Endodermal cell (in vitro differentiated cells): ENCODE measurements at regions not wholly inside any gene's neighbourhood (a gene's known extent, or its start where the extent isn't known, plus 50 kb on each side); places are given as distances from the start of the nearest gene placed in this dataset.

ENCODE experiments used
- DNase-seq: peaks from one replicate; pipeline ENCODE4 v3.0.0-alpha.2; 2017
- H3K27ac ChIP-seq: 2 replicates; pipeline ENCODE4 v1.5.1; 2013; ENCODE audit warnings: mild to moderate bottlenecking, low read depth, low read length, moderate library complexity
- H3K27me3 ChIP-seq: 2 replicates; pipeline ENCODE4 v1.6.1; 2013; ENCODE audit warnings: mild to moderate bottlenecking, low read length, moderate library complexity; ENCODE audit not compliant: insufficient read depth, control insufficient read depth, poor library complexity, severe bottlenecking
- H3K36me3 ChIP-seq: 2 replicates; pipeline ENCODE4 v1.7.0; 2013; ENCODE audit warnings: mild to moderate bottlenecking, low read length, moderate library complexity; ENCODE audit not compliant: control insufficient read depth, insufficient read depth
- H3K4me1 ChIP-seq: one replicate; pipeline ENCODE4 v1.7.0; 2013; ENCODE audit warnings: low read length; ENCODE audit not compliant: control insufficient read depth, insufficient read depth
- H3K4me3 ChIP-seq: 2 replicates; pipeline ENCODE4 v1.5.1; 2013; ENCODE audit warnings: mild to moderate bottlenecking, low read length, moderate library complexity
- H3K9ac ChIP-seq: 2 replicates; pipeline ENCODE4 v1.6.1; 2013; ENCODE audit warnings: mild to moderate bottlenecking, low read length, moderate library complexity; ENCODE audit not compliant: poor library complexity, severe bottlenecking; ENCODE audit errors: extremely low read depth
- H3K9me3 ChIP-seq: 2 replicates; pipeline ENCODE4 v1.6.1; 2013; ENCODE audit warnings: mild to moderate bottlenecking, low read length, moderate library complexity; ENCODE audit not compliant: control insufficient read depth
- H3K27ac Mint-ChIP-seq: 2 replicates; pipeline ENCODE4 v1.8.0; 2020; ENCODE audit warnings: mixed read lengths
- H3K27me3 Mint-ChIP-seq: 2 replicates; pipeline ENCODE4 v1.8.0; 2021; ENCODE audit warnings: mild to moderate bottlenecking, mixed read lengths; ENCODE audit not compliant: insufficient read depth
- H3K36me3 Mint-ChIP-seq: 2 replicates; pipeline ENCODE4 v1.8.0; 2020; ENCODE audit warnings: low read depth, mixed read lengths
- H3K4me1 Mint-ChIP-seq: 2 replicates; pipeline ENCODE4 v1.8.0; 2020; ENCODE audit warnings: mixed read lengths
- H3K4me3 Mint-ChIP-seq: 2 replicates; pipeline ENCODE4 v1.8.0; 2020; ENCODE audit warnings: mild to moderate bottlenecking, moderate library complexity, mixed read lengths
- H3K9me3 Mint-ChIP-seq: 2 replicates; pipeline ENCODE4 v1.8.0; 2020; ENCODE audit warnings: mild to moderate bottlenecking, mixed read lengths
- WGBS, 2 experiments: methylation state at CpG; one replicate each; pipeline versions ENCODE4 v1.1.5 to v1.1.7; 2013; ENCODE audit warnings: missing lambda C conversion rate in 2 of 2, mixed read lengths in 1 of 2; ENCODE audit not compliant: insufficient coverage in 1 of 2, insufficient read length in 1 of 2; 5-methylcytosine and 5-hydroxymethylcytosine counted together
- TF ChIP-seq, protein P1 (sequence below): fragments of 200-600 bp; sonication (generic); conservative IDR thresholded peaks from 2 replicates; pipeline ENCODE4 v1.5.0; 2021; ENCODE audit warnings: antibody characterized with exemption, mild to moderate bottlenecking

DNA sequence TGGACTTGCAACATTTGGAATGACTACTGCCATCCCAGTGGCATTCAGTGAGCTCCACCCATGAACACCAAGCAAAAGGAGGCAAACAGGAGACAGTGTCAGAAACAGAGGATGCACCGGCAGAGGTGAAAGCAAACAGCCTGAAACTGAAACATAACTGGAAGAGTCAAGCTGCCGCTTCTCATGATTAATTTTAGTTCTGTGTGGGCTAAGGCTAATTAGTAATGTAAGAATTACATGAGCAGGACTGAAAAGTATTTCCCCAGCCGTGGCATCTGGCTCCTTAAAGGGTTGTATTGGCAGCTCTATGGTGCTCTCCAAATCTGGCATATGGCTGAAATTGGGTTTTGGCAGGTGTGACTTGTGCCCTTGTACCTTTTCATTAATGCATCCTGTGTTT is 1108.1 kb downstream of the TSN start:
- no peak overlapping the region for H3K4me3 Mint-ChIP-seq
- no peak for DNase-seq
- H3K36me3 ChIP-seq = no peaks in the 10 kb centered on the region
- no peak overlapping the region for H3K27ac ChIP-seq
- 94 to 100% methylated on average over 2 to 3 of the region's 3 CpGs for WGBS, 2 experiments
- H3K9me3 ChIP-seq = no peaks in the 10 kb centered on the region
- no peak overlapping the region for H3K4me3 ChIP-seq
- H3K4me1 ChIP-seq = no peaks in the 10 kb centered on the region
- no peaks in the 10 kb centered on the region for H3K27me3 ChIP-seq
- H3K9ac ChIP-seq = no peak overlapping the region
- no peaks in the 10 kb centered on the region for H3K27me3 Mint-ChIP-seq
- H3K4me1 Mint-ChIP-seq = peaks cover 8% of the 10 kb centered on the region
- H3K36me3 Mint-ChIP-seq = no peaks in the 10 kb centered on the region
- no peaks in the 10 kb centered on the region for H3K9me3 Mint-ChIP-seq
- TF ChIP-seq, protein P1, sequence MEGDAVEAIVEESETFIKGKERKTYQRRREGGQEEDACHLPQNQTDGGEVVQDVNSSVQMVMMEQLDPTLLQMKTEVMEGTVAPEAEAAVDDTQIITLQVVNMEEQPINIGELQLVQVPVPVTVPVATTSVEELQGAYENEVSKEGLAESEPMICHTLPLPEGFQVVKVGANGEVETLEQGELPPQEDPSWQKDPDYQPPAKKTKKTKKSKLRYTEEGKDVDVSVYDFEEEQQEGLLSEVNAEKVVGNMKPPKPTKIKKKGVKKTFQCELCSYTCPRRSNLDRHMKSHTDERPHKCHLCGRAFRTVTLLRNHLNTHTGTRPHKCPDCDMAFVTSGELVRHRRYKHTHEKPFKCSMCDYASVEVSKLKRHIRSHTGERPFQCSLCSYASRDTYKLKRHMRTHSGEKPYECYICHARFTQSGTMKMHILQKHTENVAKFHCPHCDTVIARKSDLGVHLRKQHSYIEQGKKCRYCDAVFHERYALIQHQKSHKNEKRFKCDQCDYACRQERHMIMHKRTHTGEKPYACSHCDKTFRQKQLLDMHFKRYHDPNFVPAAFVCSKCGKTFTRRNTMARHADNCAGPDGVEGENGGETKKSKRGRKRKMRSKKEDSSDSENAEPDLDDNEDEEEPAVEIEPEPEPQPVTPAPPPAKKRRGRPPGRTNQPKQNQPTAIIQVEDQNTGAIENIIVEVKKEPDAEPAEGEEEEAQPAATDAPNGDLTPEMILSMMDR = no peak
- H3K27ac Mint-ChIP-seq = no peak overlapping the region

DNA sequence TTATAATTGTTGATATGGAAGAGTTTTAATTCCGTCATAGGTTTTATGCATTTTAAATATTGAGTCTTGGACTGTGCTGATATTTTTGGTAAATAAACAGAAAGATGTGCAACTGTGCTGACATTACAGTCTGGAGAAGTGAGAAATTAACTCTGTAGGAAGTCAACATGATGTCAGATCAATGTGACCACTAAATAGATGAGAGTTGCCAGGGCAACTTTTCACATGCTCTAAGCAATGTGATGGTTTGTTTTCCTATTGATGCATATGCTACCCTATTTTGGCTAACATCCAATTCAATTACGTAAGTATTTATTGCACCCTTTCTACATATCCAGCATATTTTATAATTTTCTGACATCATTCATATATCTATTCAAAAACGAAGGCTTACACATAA is 1109.3 kb downstream of the TSN start:
- H3K4me3 ChIP-seq = no peak overlapping the region
- no peaks in the 10 kb centered on the region for H3K9me3 Mint-ChIP-seq
- no peaks in the 10 kb centered on the region for H3K4me1 ChIP-seq
- no peaks in the 10 kb centered on the region for H3K9me3 ChIP-seq
- 80 to 93% methylated on average over 3 of the region's 3 CpGs for WGBS, 2 experiments
- DNase-seq = no peak
- H3K27ac Mint-ChIP-seq = no peak overlapping the region
- TF ChIP-seq, protein P1 = no peak
- H3K27me3 Mint-ChIP-seq = no peaks in the 10 kb centered on the region
- H3K27ac ChIP-seq = no peak overlapping the region
- H3K36me3 Mint-ChIP-seq = no peaks in the 10 kb centered on the region
- peaks cover 8% of the 10 kb centered on the region for H3K4me1 Mint-ChIP-seq
- H3K27me3 ChIP-seq = no peaks in the 10 kb centered on the region
- no peaks in the 10 kb centered on the region for H3K36me3 ChIP-seq
- no peak overlapping the region for H3K9ac ChIP-seq
- H3K4me3 Mint-ChIP-seq = no peak overlapping the region

DNA sequence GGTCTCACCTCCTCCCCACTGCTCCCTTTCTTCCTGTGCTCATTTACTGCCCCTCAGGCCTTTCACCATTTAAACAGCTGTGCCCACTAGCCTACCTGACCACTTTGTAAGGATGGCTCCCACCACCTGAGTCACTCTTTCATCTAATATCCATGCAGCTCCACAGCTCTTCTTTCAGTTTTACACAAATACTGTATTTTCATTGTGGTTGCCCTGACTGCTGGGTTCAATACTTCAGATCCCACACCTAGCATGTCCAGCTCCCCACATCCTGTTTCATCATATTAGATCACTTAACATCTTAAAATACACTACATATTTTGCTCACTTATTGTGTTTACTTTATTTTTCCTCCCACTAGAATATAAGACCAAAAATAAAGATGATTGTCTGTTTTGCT is 1110.6 kb downstream of the TSN start:
- DNase-seq = no peak
- Histone ChIP-seq H3K9ac (no peak overlapping the region), H3K4me1 (no peaks in the 10 kb centered on the region), H3K27me3 (no peaks in the 10 kb centered on the region), H3K9me3 (no peaks in the 10 kb centered on the region), H3K27ac (no peak overlapping the region), H3K4me3 (no peak overlapping the region), H3K36me3 (no peaks in the 10 kb centered on the region)
- H3K27me3 Mint-ChIP-seq = no peaks in the 10 kb centered on the region
- H3K36me3 Mint-ChIP-seq = no peaks in the 10 kb centered on the region
- H3K4me1 Mint-ChIP-seq = peaks cover 4% of the 10 kb centered on the region
- H3K9me3 Mint-ChIP-seq = no peaks in the 10 kb centered on the region
- no peak overlapping the region for H3K4me3 Mint-ChIP-seq
- no peak overlapping the region for H3K27ac Mint-ChIP-seq
- TF ChIP-seq, protein P1 = no peak
